HepG2 (cell line): ENCODE measurements at regions not wholly inside any gene's neighbourhood (a gene's known extent, or its start where the extent isn't known, plus 50 kb on each side); places are given as distances from the start of the nearest gene placed in this dataset.

Experiments used
- ATF7-NPFF ChIP-seq: sonication (generic); formaldehyde crosslinking; IDR thresholded peaks from 2 replicates; pipeline ENCODE4 v1.8.1; 2023; ENCODE audit warnings: mild to moderate bottlenecking, low read depth, missing genetic modification reagents, moderate library complexity
- CENPT ChIP-seq: sonication (generic); formaldehyde crosslinking; IDR thresholded peaks from 2 replicates; pipeline ENCODE4 v1.8.0; 2022; ENCODE audit warnings: low read depth, mild to moderate bottlenecking, moderate library complexity, missing genetic modification reagents
- FOXA1 ChIP-seq, 2 experiments: fragments of 450-650 bp in 1 of 2; sonication (generic) in 1 of 2; formaldehyde crosslinking in 1 of 2; IDR thresholded peaks; 2 replicates each; pipeline versions ENCODE4 v1.4.0 to v1.6.1; 2016 to 2020; ENCODE audit warnings: missing genetic modification reagents in 1 of 2
- HDAC2 ChIP-seq: sonication (generic); formaldehyde crosslinking; IDR thresholded peaks from 2 replicates; pipeline ENCODE4 v1.4.0; 2020; ENCODE audit warnings: missing genetic modification reagents
- KAT7 ChIP-seq: IDR thresholded peaks from 2 replicates; pipeline ENCODE4 v1.6.1; 2018; ENCODE audit warnings: borderline replicate concordance, missing compliant biosample characterization
- KLF6 ChIP-seq: IDR thresholded peaks from 2 replicates; pipeline ENCODE4 v1.8.0; 2016; ENCODE audit warnings: missing biosample characterization, missing genetic modification reagents
- MAX ChIP-seq: IDR thresholded peaks from 2 replicates; pipeline ENCODE4 v1.6.1; 2012; ENCODE audit warnings: inconsistent platforms
- PBX3 ChIP-seq: sonication (generic); formaldehyde crosslinking; IDR thresholded peaks from 2 replicates; pipeline ENCODE4 v1.8.1; 2023; ENCODE audit warnings: missing genetic modification reagents, inconsistent platforms, borderline replicate concordance
- SAP130 ChIP-seq: IDR thresholded peaks from 2 replicates; pipeline ENCODE4 v1.6.1; 2016; ENCODE audit warnings: low read depth
- SMC3 ChIP-seq: IDR thresholded peaks from 2 replicates; pipeline ENCODE4 v1.6.1; 2011; ENCODE audit warnings: low read length, improper control_type of control experiment
- TOPORS ChIP-seq: sonication (generic); formaldehyde crosslinking; IDR thresholded peaks from 2 replicates; pipeline ENCODE4 v1.8.0; 2023; ENCODE audit warnings: mild to moderate bottlenecking, missing genetic modification reagents
- ZBTB44 ChIP-seq: sonication (generic); formaldehyde crosslinking; IDR thresholded peaks from 2 replicates; pipeline ENCODE4 v1.4.0; 2020; ENCODE audit warnings: missing genetic modification reagents
- ZKSCAN5 ChIP-seq: sonication (generic); formaldehyde crosslinking; IDR thresholded peaks from 2 replicates; pipeline ENCODE4 v1.5.1; 2020; ENCODE audit warnings: mild to moderate bottlenecking, missing genetic modification reagents
- ZNF460 ChIP-seq: sonication (generic); formaldehyde crosslinking; IDR thresholded peaks from 2 replicates; pipeline ENCODE4 v1.5.1; 2020; ENCODE audit warnings: missing genetic modification reagents, mild to moderate bottlenecking, borderline replicate concordance
- ZNF746 ChIP-seq: sonication (generic); formaldehyde crosslinking; IDR thresholded peaks from 2 replicates; pipeline ENCODE4 v1.8.0; 2022; ENCODE audit warnings: mild to moderate bottlenecking, missing genetic modification reagents
- ZNF749 ChIP-seq: sonication (generic); formaldehyde crosslinking; IDR thresholded peaks from 2 replicates; pipeline ENCODE4 v1.8.0; 2022; ENCODE audit warnings: mild to moderate bottlenecking, missing genetic modification reagents, moderate library complexity, borderline replicate concordance
- TF ChIP-seq, protein P1 (sequence below): fragments of 450-650 bp; IDR thresholded peaks from 2 replicates; pipeline ENCODE4 v1.6.1; 2016
- TF ChIP-seq, protein P2 (sequence below): IDR thresholded peaks from 2 replicates; pipeline ENCODE4 v1.6.1; 2016; ENCODE audit warnings: missing compliant biosample characterization, missing genetic modification reagents, borderline replicate concordance
- TF ChIP-seq, protein P3 (sequence below): sonication (generic); formaldehyde crosslinking; IDR thresholded peaks from 2 replicates; pipeline ENCODE4 v1.5.0; 2020; ENCODE audit warnings: mild to moderate bottlenecking, low read depth, missing genetic modification reagents, borderline replicate concordance
- TF ChIP-seq, protein P4 (sequence below): sonication (generic); formaldehyde crosslinking; IDR thresholded peaks from 2 replicates; pipeline ENCODE4 v1.9.0; 2021; ENCODE audit warnings: missing genetic modification reagents, mild to moderate bottlenecking, borderline replicate concordance

- TF ChIP-seq, protein P1, sequence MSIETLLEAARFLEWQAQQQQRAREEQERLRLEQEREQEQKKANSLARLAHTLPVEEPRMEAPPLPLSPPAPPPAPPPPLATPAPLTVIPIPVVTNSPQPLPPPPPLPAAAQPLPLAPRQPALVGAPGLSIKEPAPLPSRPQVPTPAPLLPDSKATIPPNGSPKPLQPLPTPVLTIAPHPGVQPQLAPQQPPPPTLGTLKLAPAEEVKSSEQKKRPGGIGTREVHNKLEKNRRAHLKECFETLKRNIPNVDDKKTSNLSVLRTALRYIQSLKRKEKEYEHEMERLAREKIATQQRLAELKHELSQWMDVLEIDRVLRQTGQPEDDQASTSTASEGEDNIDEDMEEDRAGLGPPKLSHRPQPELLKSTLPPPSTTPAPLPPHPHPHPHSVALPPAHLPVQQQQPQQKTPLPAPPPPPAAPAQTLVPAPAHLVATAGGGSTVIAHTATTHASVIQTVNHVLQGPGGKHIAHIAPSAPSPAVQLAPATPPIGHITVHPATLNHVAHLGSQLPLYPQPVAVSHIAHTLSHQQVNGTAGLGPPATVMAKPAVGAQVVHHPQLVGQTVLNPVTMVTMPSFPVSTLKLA, result peak; percentile 81
- TF ChIP-seq, protein P2, sequence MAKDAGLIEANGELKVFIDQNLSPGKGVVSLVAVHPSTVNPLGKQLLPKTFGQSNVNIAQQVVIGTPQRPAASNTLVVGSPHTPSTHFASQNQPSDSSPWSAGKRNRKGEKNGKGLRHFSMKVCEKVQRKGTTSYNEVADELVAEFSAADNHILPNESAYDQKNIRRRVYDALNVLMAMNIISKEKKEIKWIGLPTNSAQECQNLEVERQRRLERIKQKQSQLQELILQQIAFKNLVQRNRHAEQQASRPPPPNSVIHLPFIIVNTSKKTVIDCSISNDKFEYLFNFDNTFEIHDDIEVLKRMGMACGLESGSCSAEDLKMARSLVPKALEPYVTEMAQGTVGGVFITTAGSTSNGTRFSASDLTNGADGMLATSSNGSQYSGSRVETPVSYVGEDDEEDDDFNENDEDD (CRISPR knock-in tag), result peak; percentile 91; the same call in 1 of the 2 replicates
- TF ChIP-seq SAP130 (peak; percentile 87), ZNF749 (CRISPR knock-in tag) (no peak), ZBTB44 (CRISPR knock-in tag) (peak; percentile 35; the same call in 1 of the 2 replicates), CENPT (CRISPR knock-in tag) (no peak), MAX (peak; percentile 99), ZNF746 (CRISPR knock-in tag) (0 out of 2 replicates have a peak, but pooled peaks have one; percentile 66), ZNF460 (CRISPR knock-in tag) (no peak; the same call in 1 of the 2 replicates), KLF6 (peak; percentile 82; the same call in 1 of the 2 replicates), ATF7-NPFF (CRISPR knock-in tag) (0 out of 2 replicates have a peak, but pooled peaks have one; percentile 53), KAT7 (no peak), ZKSCAN5 (no peak), SMC3 (peak; percentile 44), FOXA1 (IDR thresholded peaks at IDR 0.05) (peak; percentile 59; the same call in 1 of the 2 replicates), FOXA1 (CRISPR knock-in tag; IDR thresholded peaks at IDR 0.05) (peak; percentile 87), HDAC2 (CRISPR knock-in tag) (peak; percentile 95), PBX3 (CRISPR knock-in tag) (no peak; the same call in 1 of the 2 replicates), TOPORS (CRISPR knock-in tag) (peak; percentile 55; the same call in 1 of the 2 replicates)
- TF ChIP-seq, protein P3, sequence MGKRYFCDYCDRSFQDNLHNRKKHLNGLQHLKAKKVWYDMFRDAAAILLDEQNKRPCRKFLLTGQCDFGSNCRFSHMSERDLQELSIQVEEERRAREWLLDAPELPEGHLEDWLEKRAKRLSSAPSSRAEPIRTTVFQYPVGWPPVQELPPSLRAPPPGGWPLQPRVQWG (CRISPR knock-in tag), result no peak
- TF ChIP-seq, protein P4, sequence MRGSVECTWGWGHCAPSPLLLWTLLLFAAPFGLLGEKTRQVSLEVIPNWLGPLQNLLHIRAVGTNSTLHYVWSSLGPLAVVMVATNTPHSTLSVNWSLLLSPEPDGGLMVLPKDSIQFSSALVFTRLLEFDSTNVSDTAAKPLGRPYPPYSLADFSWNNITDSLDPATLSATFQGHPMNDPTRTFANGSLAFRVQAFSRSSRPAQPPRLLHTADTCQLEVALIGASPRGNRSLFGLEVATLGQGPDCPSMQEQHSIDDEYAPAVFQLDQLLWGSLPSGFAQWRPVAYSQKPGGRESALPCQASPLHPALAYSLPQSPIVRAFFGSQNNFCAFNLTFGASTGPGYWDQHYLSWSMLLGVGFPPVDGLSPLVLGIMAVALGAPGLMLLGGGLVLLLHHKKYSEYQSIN (CRISPR knock-in tag), result no peak
Measured at GRCh38 chr6:137723273-137724017, 143.6 kb upstream of the TNFAIP3 start (continued).
